IMR-90 (cell line): ENCODE measurements at regions not wholly inside any gene's neighbourhood (a gene's known extent, or its start where the extent isn't known, plus 50 kb on each side); places are given as distances from the start of the nearest gene placed in this dataset.

Experiments used
- ATAC-seq: fragments of 200-7000 bp; cut with Tn5 transposase; 2 replicates; pipeline ENCODE4 v1.9.1; 2020; ENCODE audit warnings: low read depth, mild to moderate bottlenecking, moderate library complexity
- BruUV-seq: library from RNA; stranded (reverse); fragments of 400-500 nt; replicated peaks from 2 replicates; lab custom pipeline; 2021; lab: Mats Ljungman, UMichigan
- CTCF ChIA-PET: fragments of 300-600 bp; formaldehyde crosslinking; extraction: SDS; loops from one replicate; lab custom pipeline; 2021; ENCODE audit warnings: antibody characterized with exemption; lab: Yijun Ruan, JAX
- POLR2A ChIA-PET: fragments of 300-600 bp; sonication (Branson Sonifier 250); formaldehyde crosslinking; loops from one replicate; lab custom pipeline; 2022; ENCODE audit warnings: antibody characterized with exemption; ENCODE audit not compliant: unreplicated experiment; lab: Charles Lee
- DNase-seq: peaks from one replicate; pipeline ENCODE4 v3.0.0; 2013
- H2AFZ ChIP-seq: replicated peaks from 2 replicates; pipeline ENCODE3; 2013; ENCODE audit warnings: low read length, mild to moderate bottlenecking; ENCODE audit not compliant: poor library complexity
- H2AK5ac ChIP-seq: 2 replicates; pipeline ENCODE4 v1.6.1; 2013; ENCODE audit warnings: low read depth, low read length, inconsistent platforms
- H2AK9ac ChIP-seq: replicated peaks from 2 replicates; pipeline ENCODE3; 2013; ENCODE audit warnings: mild to moderate bottlenecking, low read depth, low read length, moderate library complexity; ENCODE audit not compliant: poor library complexity
- H2BK120ac ChIP-seq: 2 replicates; pipeline ENCODE4 v1.6.1; 2013; ENCODE audit warnings: low read depth, low read length, inconsistent platforms
- H2BK15ac ChIP-seq: 3 replicates; pipeline ENCODE4 v1.6.1; 2013; ENCODE audit warnings: low read depth, low read length, inconsistent platforms
- H2BK20ac ChIP-seq: 2 replicates; pipeline ENCODE4 v1.6.1; 2013; ENCODE audit warnings: low read depth, mild to moderate bottlenecking, inconsistent platforms, low read length, moderate library complexity
- H2BK5ac ChIP-seq: 2 replicates; pipeline ENCODE4 v1.6.1; 2013; ENCODE audit warnings: mild to moderate bottlenecking, low read depth, low read length, inconsistent platforms; ENCODE audit not compliant: poor library complexity, severe bottlenecking
- H3K14ac ChIP-seq: replicated peaks from 2 replicates; pipeline ENCODE4 v1.6.1; 2013; ENCODE audit warnings: low read depth, low read length, inconsistent platforms
- H3K18ac ChIP-seq: 2 replicates; pipeline ENCODE4 v1.6.1; 2013; ENCODE audit warnings: low read depth, low read length, control low read depth
- H3K23ac ChIP-seq: 2 replicates; pipeline ENCODE4 v1.6.1; 2013; ENCODE audit warnings: low read depth, low read length, inconsistent platforms
- H3K27ac ChIP-seq: 2 replicates; pipeline ENCODE4 v1.5.1; 2013; ENCODE audit warnings: mild to moderate bottlenecking, control low read depth, low read length; ENCODE audit not compliant: insufficient read depth
- H3K27me3 ChIP-seq: 2 replicates; pipeline ENCODE4 v1.6.1; 2013; ENCODE audit warnings: low read length; ENCODE audit not compliant: control insufficient read depth, insufficient read depth
- H3K36me3 ChIP-seq: 2 replicates; pipeline ENCODE4 v1.6.1; 2013; ENCODE audit warnings: low read length, mixed read lengths; ENCODE audit not compliant: control insufficient read depth, insufficient read depth
- H3K4ac ChIP-seq: 2 replicates; pipeline ENCODE4 v1.6.1; 2013; ENCODE audit warnings: low read depth, low read length, inconsistent platforms
- H3K4me1 ChIP-seq: 2 replicates; pipeline ENCODE4 v1.6.1; 2013; ENCODE audit warnings: low read length, mixed read lengths; ENCODE audit not compliant: control insufficient read depth, insufficient read depth
- H3K4me2 ChIP-seq: 2 replicates; pipeline ENCODE4 v1.6.1; 2013; ENCODE audit warnings: low read depth, mild to moderate bottlenecking, control low read depth, low read length, moderate library complexity
- H3K4me3 ChIP-seq: 2 replicates; pipeline ENCODE4 v1.5.1; 2013; ENCODE audit warnings: low read depth, mild to moderate bottlenecking, control low read depth, low read length, moderate library complexity; ENCODE audit not compliant: insufficient read depth
- H3K56ac ChIP-seq: 2 replicates; pipeline ENCODE4 v1.6.1; 2013; ENCODE audit warnings: low read length, inconsistent platforms; ENCODE audit not compliant: insufficient read depth; ENCODE audit errors: extremely low read depth
- H3K79me1 ChIP-seq, 2 experiments: 2 replicates each; pipeline ENCODE4 v1.6.1; 2013; ENCODE audit warnings: low read length in 2 of 2, inconsistent platforms in 1 of 2, low read depth in 1 of 2
- H3K9ac ChIP-seq: 2 replicates; pipeline ENCODE4 v1.6.1; 2013; ENCODE audit warnings: low read depth, low read length, control low read depth
- H3K9me1 ChIP-seq: 2 replicates; pipeline ENCODE4 v1.6.1; 2013; ENCODE audit warnings: low read length, inconsistent platforms; ENCODE audit not compliant: insufficient read depth
- H3K9me3 ChIP-seq: 2 replicates; pipeline ENCODE4 v1.6.1; 2013; ENCODE audit warnings: low read length; ENCODE audit not compliant: control insufficient read depth, insufficient read depth
- H4K20me1 ChIP-seq: 2 replicates; pipeline ENCODE4 v1.6.1; 2013; ENCODE audit warnings: low read length, inconsistent platforms; ENCODE audit not compliant: insufficient read depth
- H4K5ac ChIP-seq: 2 replicates; pipeline ENCODE4 v1.6.1; 2013; ENCODE audit warnings: mild to moderate bottlenecking, low read depth, low read length, control low read depth
- H4K8ac ChIP-seq, 2 experiments: 2 replicates each; pipeline ENCODE4 v1.6.1; 2013; ENCODE audit warnings: low read depth in 2 of 2, low read length in 2 of 2, control low read depth in 1 of 2, inconsistent platforms in 1 of 2
- H4K91ac ChIP-seq: 2 replicates; pipeline ENCODE4 v1.6.1; 2013; ENCODE audit warnings: low read depth, low read length, inconsistent platforms; ENCODE audit not compliant: insufficient read depth
- BHLHE40 ChIP-seq: fragments of 150-350 bp; IDR thresholded peaks from 2 replicates; pipeline ENCODE4 v1.6.1; 2016; ENCODE audit warnings: mild to moderate bottlenecking, low read depth, low read length
- CEBPB ChIP-seq: IDR thresholded peaks from 2 replicates; pipeline ENCODE4 v1.6.1; 2012; ENCODE audit warnings: low read depth, low read length, improper control_type of control experiment
- CHD1 ChIP-seq: IDR thresholded peaks from 2 replicates; pipeline ENCODE4 v1.6.1; 2012; ENCODE audit warnings: low read depth, low read length, improper control_type of control experiment
- CTCF ChIP-seq: conservative IDR thresholded peaks from 2 replicates; pipeline ENCODE4 v1.5.1; 2012; ENCODE audit warnings: mild to moderate bottlenecking, low read depth, low read length, improper control_type of control experiment
- ELK1 ChIP-seq: fragments of 150-350 bp; IDR thresholded peaks from 2 replicates; pipeline ENCODE4 v1.6.1; 2016; ENCODE audit warnings: low read depth, mild to moderate bottlenecking, low read length, moderate library complexity, borderline replicate concordance
- FOS ChIP-seq: fragments of 150-350 bp; IDR thresholded peaks from 2 replicates; pipeline ENCODE4 v1.6.1; 2016; ENCODE audit warnings: low read depth, low read length
- MAFK ChIP-seq: IDR thresholded peaks from 2 replicates; pipeline ENCODE4 v1.6.1; 2012; ENCODE audit warnings: low read depth, low read length, improper control_type of control experiment
- MAZ ChIP-seq: IDR thresholded peaks from 2 replicates; pipeline ENCODE4 v1.6.1; 2012; ENCODE audit warnings: low read depth, mild to moderate bottlenecking, low read length, improper control_type of control experiment, moderate library complexity, borderline replicate concordance
- MXI1 ChIP-seq: IDR thresholded peaks from 2 replicates; pipeline ENCODE4 v1.6.1; 2012; ENCODE audit warnings: low read depth, mild to moderate bottlenecking, low read length, moderate library complexity, borderline replicate concordance
- NFE2L2 ChIP-seq: fragments of 150-350 bp; IDR thresholded peaks from 2 replicates; pipeline ENCODE4 v1.6.1; 2016; ENCODE audit warnings: low read depth, mild to moderate bottlenecking, low read length
- POLR2A ChIP-seq: IDR thresholded peaks from 2 replicates; pipeline ENCODE4 v1.6.1; 2012; ENCODE audit warnings: mild to moderate bottlenecking, low read depth, low read length
- RAD21 ChIP-seq: IDR thresholded peaks from 2 replicates; pipeline ENCODE4 v1.6.1; 2012; ENCODE audit warnings: low read length, improper control_type of control experiment
- RCOR1 ChIP-seq: IDR thresholded peaks from 2 replicates; pipeline ENCODE4 v1.6.1; 2012; ENCODE audit warnings: mild to moderate bottlenecking, low read length, improper control_type of control experiment; ENCODE audit not compliant: insufficient replicate concordance
- RFX5 ChIP-seq: IDR thresholded peaks from 2 replicates; pipeline ENCODE4 v1.8.0; 2012; ENCODE audit warnings: low read depth, mild to moderate bottlenecking, low read length, moderate library complexity
- SMC3 ChIP-seq: fragments of 150-350 bp; IDR thresholded peaks from 2 replicates; pipeline ENCODE4 v1.6.1; 2016; ENCODE audit warnings: low read depth, mild to moderate bottlenecking, antibody characterized with exemption, low read length, moderate library complexity
- USF2 ChIP-seq: fragments of 150-350 bp; IDR thresholded peaks from 2 replicates; pipeline ENCODE4 v1.6.1; 2017; ENCODE audit warnings: mild to moderate bottlenecking, antibody characterized with exemption, low read length, low read depth
- WGBS, 2 experiments: methylation state at CpG; one replicate each; pipeline versions ENCODE4 v1.1.5 to v1.1.7; 2013; ENCODE audit warnings: missing lambda C conversion rate in 2 of 2; ENCODE audit not compliant: insufficient read length in 1 of 2; ENCODE audit errors: extremely low coverage in 2 of 2; 5-methylcytosine and 5-hydroxymethylcytosine counted together
- dilution Hi-C: fragments of 300-500 bp; cut with HindIII; formaldehyde crosslinking; loops from one replicate; pipeline ENCODE4 v1.14.3; 2018; ENCODE audit warnings: low sequenced_read_pairs; ENCODE audit not compliant: unreplicated experiment
- in situ Hi-C: fragments of 300-500 bp; cut with MboI; formaldehyde crosslinking; loops from 3 replicates; pipeline ENCODE4 v1.14.3; 2019; ENCODE audit warnings: low sequenced_read_pairs, inconsistent platforms, mixed read lengths
- intact Hi-C: fragments of 100-400 bp; cut with micrococcal nuclease; formaldehyde crosslinking; loops from 2 replicates; pipeline ENCODE4 v1.10.0; 2022

- Histone ChIP-seq H3K4ac (peak overlapping the region; percentile 52), H3K23ac (no peak overlapping the region), H2AFZ (no peak overlapping the region), H3K79me1 (peaks cover 54 to 97% of the 10 kb centered on the region in 2 experiments), H2AK5ac (0 out of 2 replicates have a peak overlapping the region, but pooled peaks have one; percentile 70), H3K9me3 (no peaks in the 10 kb centered on the region), H4K5ac (no peak overlapping the region), H3K14ac (peak overlapping the region; percentile 15; the same call in 1 of the 2 replicates), H3K18ac (no peak overlapping the region; the same call in 1 of the 2 replicates), H2BK120ac (no peak overlapping the region), H4K8ac (peak overlapping the region in 1 of 2 experiments; percentile 32; a peak in 1 of 4 replicates), H3K4me2 (peak overlapping the region; percentile 23; the same call in 1 of the 2 replicates), H2AK9ac (no peak overlapping the region), H3K9ac (no peak overlapping the region), H4K91ac (no peak overlapping the region; the same call in 1 of the 2 replicates), H3K27me3 (no peaks in the 10 kb centered on the region), H3K36me3 (peaks cover 16% of the 10 kb centered on the region; the same call in 1 of the 2 replicates), H3K4me1 (peaks cover 58% of the 10 kb centered on the region), H4K20me1 (peaks cover 96% of the 10 kb centered on the region), H2BK5ac (no peak overlapping the region), H3K9me1 (peaks cover 35% of the 10 kb centered on the region), H3K56ac (no peak overlapping the region), H3K27ac (peak overlapping the region; percentile 21), H2BK20ac (no peak overlapping the region), H3K4me3 (no peak overlapping the region), H2BK15ac (0 out of 3 replicates have a peak overlapping the region, but pooled peaks have one; percentile 64)
- ChIA-PET POLR2A (interaction anchor here (0.7 kb wide), 1 partner anchor 66 kb away, joined by 6 read pairs; no protein-coding TSS in a partner anchor), CTCF (interaction anchor here (0.5 to 0.8 kb wide), 2 partner anchors 15 to 26 kb away, joined by 3 to 5 read pairs; no protein-coding TSS in a partner anchor)
- in situ Hi-C loops: no loop called here
- no peak for ATAC-seq
- WGBS, 2 experiments: 80% methylated on average over 1 of the region's 11 CpGs; no CpG with 5 or more reads in 1 of the 2 experiments
- TF ChIP-seq CHD1: no peak
- TF ChIP-seq CEBPB: no peak
- TF ChIP-seq RAD21: no peak
- TF ChIP-seq BHLHE40: no peak
- TF ChIP-seq POLR2A: no peak
- TF ChIP-seq SMC3: no peak
- TF ChIP-seq ELK1: no peak
- TF ChIP-seq RFX5: no peak
- TF ChIP-seq NFE2L2: no peak
- TF ChIP-seq MAFK: no peak
- TF ChIP-seq USF2: no peak
- TF ChIP-seq FOS: no peak
- TF ChIP-seq RCOR1: no peak
- no peak for TF ChIP-seq CTCF
- no peak for TF ChIP-seq MAZ
- no peak for TF ChIP-seq MXI1
- no TSS peak for BruUV-seq
- intact Hi-C loops: no loop called here
- no peak for DNase-seq
- dilution Hi-C loops: no loop called here
Measured at GRCh38 chr17:77436481-77436880, 295.7 kb downstream of the SEC14L1 start.
